GOT3 (cell line): ENCODE measurements at regions not wholly inside any gene's neighbourhood (a gene's known extent, or its start where the extent isn't known, plus 50 kb on each side); places are given as distances from the start of the nearest gene placed in this dataset.
"Not testable (repeated sequence)": the region's sequence is repeated elsewhere in the genome, so short reads cannot be mapped to it uniquely, and the experiment has no call there.

Source experiments
- DNase-seq: peaks from one replicate; lab custom pipeline; 2025; ENCODE audit warnings: mixed read lengths; lab: John Stamatoyannopoulos, UW

- DNase-seq, result no peak
Observed at GRCh38 chr19:30942636-30943035, 406.6 kb downstream of the TSHZ3 start.

- DNase-seq, result no peak
Observed at GRCh38 chr19:30941591-30941990, 407.6 kb downstream of the TSHZ3 start.

GRCh38 chr19:30936276-30936675, 413.0 kb downstream of the TSHZ3 start:
- DNase-seq, result no peak

- no peak for DNase-seq
Observed at GRCh38 chr19:30935146-30935545, 414.1 kb downstream of the TSHZ3 start.

GRCh38 chr19:30933454-30933853, 415.8 kb downstream of the TSHZ3 start:
- DNase-seq, result not testable (repeated sequence)

GRCh38 chr19:30932854-30933253, 416.4 kb downstream of the TSHZ3 start:
- DNase-seq, result no peak

- no peak for DNase-seq
Observed at GRCh38 chr19:30930941-30931706, 418.1 kb downstream of the TSHZ3 start.

- DNase-seq, result no peak
Observed at GRCh38 chr19:30927705-30928104, 421.5 kb downstream of the TSHZ3 start.

- no peak for DNase-seq
Observed at GRCh38 chr19:30924670-30925069, 424.6 kb downstream of the TSHZ3 start.

GRCh38 chr19:30924069-30924636, 425.1 kb downstream of the TSHZ3 start:
- DNase-seq, result no peak

GRCh38 chr19:30923621-30924020, 425.6 kb downstream of the TSHZ3 start:
- DNase-seq, result no peak

- no peak for DNase-seq
Observed at GRCh38 chr19:30923096-30923495, 426.1 kb downstream of the TSHZ3 start.

- DNase-seq, result no peak
Observed at GRCh38 chr19:30920222-30920621, 429.0 kb downstream of the TSHZ3 start.

GRCh38 chr19:30919737-30920136, 429.5 kb downstream of the TSHZ3 start:
- no peak for DNase-seq

- no peak for DNase-seq
Observed at GRCh38 chr19:30916238-30916637, 433.0 kb downstream of the TSHZ3 start.

- DNase-seq, result no peak
Observed at GRCh38 chr19:30911491-30911890, 437.7 kb downstream of the TSHZ3 start.

- DNase-seq, result no peak
Observed at GRCh38 chr19:30910485-30911240, 438.6 kb downstream of the TSHZ3 start.

GRCh38 chr19:30909216-30909615, 440.0 kb downstream of the TSHZ3 start:
- DNase-seq, result no peak

- no peak for DNase-seq
Observed at GRCh38 chr19:30908262-30908771, 440.9 kb downstream of the TSHZ3 start.

- no peak for DNase-seq
Observed at GRCh38 chr19:30906871-30907270, 442.4 kb downstream of the TSHZ3 start.

- no peak for DNase-seq
Observed at GRCh38 chr19:30900051-30900450, 449.2 kb downstream of the TSHZ3 start.

GRCh38 chr19:30898353-30899103, 450.7 kb downstream of the TSHZ3 start:
- no peak for DNase-seq
